ENCODE measurements at regions not wholly inside any gene's neighbourhood (a gene's known extent, or its start where the extent isn't known, plus 50 kb on each side); places are given as distances from the start of the nearest gene placed in this dataset.
"Not testable (repeated sequence)": the region's sequence is repeated elsewhere in the genome, so short reads cannot be mapped to it uniquely, and the experiment has no call there.

DNA sequence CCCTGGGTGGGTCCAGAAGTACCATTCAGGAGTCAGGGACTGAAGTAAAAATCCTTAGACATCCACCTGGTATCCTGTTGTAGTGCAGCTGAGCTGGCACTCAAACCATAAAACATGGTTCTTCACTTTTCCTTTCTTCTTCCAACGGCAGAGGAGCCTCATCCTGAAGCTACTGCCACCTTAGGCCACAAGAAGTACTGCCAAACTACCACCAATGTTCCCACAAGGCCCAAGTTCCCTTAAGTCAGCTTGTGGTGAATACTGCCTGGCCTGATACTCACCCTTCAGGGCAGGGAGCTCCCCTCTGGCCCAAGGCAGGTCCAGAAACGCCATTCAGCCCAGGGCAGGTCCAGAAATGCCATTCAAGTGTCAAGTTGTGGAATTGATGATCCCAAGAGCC, 1053.4 kb upstream of the CITED2 start:
- DNase-seq (ENCODE audit: low read depth) = no peak

DNA sequence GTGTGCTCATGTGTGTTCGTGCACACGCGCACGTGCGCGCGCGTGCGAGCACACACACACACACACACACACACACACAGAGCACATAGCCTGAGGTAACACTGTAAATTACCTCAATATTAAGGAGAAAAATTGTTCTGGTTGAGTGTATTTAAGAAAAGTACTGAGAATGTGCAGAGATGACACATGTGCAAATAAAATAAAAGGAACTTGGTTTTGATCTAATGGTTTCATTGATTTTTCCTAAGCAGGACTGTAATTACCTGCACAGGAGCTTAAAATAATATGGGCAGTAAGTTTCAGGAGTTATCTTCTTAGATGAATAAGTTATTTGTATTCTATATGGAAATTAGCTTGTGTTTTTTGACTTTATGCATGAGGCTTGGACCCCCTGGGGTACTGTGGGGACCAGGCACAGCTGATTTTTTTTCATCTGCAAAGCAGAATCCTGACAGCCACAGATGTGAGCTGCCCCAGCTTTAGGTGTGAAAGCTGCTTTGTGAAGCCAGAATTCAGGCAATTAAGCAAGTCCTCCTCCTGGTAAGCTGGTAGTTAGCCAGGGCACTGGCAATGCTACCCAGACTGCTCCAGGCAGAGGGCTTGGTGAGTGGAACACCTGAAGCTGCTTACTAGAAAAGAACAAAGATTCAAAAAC, 1040.6 kb upstream of the CITED2 start:
- DNase-seq (ENCODE audit: low read depth) = no peak

DNA sequence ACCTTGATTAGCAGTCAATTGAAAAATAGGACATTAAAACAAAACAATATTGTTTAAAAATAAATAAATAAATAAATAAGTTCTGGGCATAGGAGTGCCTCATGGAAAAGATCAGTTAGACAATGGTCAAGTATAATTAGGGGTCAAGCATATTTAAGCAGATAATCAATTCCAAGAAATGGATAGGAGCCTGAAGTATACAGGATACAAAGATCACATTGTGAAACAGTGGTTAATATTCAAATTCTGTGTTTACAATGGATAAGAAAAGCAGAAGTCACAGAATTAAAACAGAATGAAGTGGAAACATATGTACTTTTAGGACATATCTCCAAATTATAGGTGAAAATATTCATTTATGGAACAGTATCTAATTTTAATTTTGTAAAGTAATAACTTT, 1028.6 kb upstream of the CITED2 start:
- no peak for DNase-seq (ENCODE audit: low read depth)

DNA sequence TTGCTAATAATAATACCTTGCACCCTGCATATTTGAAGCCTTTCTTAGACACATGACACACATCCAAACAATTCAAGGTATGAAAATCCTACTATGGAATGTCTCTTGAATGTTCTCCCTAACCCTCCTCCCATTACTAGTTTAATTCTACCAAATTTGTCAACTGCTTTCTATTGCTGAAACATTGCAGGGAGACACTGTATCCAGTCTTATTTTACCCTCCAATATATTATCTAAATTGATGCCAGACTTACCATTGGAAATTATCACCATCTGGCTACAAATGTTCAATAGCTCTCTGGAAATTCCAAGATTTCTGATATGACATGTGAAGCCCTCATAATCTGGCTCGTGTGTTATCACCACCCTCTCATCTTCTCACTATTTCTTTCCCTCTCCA, 1027.3 kb upstream of the CITED2 start:
- peak; percentile 5 for DNase-seq (ENCODE audit: low read depth)

DNA sequence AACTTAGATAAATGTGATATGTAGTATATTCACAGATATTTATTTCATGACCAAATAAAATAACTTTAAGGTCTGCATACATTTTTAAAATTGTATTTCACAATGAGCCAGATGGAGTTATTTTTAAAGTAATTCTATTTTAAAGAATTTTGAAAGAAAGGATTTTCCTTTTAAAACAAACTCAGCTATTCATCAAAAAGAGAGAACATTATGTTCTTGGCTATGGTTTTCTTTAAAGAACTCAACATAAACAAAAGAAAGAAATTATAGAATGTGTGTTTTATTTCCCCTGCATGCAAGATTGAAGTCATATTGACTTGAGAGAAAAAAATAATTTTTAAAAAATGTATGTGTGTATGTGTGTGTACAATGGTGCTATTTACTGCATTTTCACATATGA, 1023.6 kb upstream of the CITED2 start:
- DNase-seq (ENCODE audit: low read depth) = no peak

DNA sequence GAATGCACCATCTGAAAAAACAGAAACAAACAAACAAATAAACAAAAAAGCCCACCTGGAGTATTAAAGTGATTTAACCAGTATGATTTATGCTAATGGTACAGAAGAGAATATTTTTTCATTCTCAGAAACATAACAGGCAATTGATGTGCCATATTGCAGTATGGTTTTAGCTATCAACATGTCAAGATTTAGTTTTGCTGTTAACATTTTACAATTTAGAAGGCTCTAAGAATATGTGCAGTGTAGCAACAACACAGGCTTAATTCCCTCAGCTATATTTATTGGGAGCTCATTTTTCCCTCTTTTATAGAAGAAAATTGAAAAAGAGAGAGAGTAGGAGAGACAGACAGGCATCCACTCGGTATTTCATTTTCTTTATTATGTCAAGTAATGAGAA, 1022.7 kb upstream of the CITED2 start:
- DNase-seq (ENCODE audit: low read depth) = no peak

DNA sequence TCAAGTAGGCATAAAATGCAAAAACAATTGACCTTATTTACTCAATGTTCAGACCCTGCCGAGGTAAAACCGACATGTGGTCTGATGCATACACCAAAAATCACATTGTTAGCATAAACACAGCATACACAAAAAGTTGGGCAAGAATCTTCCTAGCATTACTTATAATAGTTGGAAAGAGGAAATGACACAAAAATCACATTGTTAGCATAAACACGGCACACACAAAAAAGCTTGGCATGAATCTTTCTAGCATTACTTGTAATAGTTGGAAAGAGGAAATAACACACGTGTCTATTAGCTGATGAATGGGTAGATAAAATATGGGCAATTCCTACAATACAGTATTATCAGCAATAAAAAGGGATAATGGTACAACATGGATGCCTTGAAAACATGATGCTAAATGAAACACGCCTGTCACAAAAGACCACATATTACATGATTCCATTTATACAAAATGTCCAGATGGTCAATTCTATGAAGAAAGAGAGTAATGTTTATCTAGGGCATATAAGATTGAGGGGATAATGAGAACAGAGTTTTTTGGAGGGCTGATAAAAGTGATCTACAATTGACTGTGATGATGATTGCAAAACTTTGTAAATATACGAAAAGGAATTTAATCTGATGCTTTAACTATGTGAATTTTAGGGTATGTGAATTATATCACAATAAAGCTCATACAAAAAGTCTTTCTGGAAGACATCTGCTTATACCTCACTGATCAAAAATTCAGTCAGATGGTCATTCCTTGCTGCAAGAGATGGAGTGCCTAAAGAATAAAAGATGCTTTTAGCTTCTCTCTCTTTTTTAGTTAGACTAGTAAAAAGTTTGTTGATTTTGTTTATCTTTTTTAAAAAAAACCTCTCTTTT, 1019.5 kb upstream of the CITED2 start:
- no peak for DNase-seq (ENCODE audit: low read depth)

DNA sequence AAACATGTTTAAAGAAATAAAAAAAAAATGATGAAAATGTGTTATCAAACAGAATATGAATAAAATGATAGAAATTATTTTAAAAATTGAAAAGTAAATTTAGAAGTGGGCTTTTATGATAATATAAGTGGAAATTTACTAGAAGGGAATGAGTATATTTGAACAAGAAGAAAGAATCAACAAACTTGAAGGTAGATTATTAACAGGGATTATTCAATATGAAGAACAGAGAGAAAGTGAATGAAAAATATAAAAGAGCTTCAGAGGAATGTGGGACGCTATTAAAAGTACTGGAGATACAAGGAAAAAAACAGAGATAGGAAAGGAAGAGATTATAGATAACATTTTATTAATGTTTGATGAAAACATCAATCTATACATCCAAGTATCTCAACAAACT, 1014.4 kb upstream of the CITED2 start:
- no peak for DNase-seq (ENCODE audit: low read depth)

DNA sequence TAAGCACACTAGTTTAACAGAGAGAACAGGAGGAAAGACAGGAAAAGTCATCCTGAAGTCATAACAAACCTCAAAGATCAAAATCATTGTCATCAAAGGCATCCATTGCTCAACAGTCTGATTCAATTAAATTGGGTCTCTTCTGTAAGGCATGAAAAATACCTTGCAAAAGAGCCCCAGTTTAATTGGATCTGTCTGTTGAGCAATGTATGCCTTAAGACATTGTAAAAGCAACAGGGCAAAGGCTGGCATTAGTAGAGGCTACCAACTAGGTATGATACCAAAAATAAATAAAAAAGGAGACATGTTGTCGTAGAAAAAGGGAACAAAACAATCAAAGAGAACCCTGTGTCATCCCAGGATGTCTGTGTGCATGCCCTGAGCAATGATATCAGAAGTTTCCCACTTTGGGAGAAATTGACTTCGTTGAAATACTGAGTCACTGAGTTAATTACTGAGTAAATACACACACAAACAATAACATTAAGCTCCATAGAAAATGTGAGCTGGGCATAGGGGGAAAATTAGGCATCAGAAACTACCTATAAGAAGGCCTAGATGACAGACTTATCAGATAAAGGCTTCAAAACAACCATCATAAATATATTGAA, 1013.8 kb upstream of the CITED2 start:
- DNase-seq (ENCODE audit: low read depth) = no peak

DNA sequence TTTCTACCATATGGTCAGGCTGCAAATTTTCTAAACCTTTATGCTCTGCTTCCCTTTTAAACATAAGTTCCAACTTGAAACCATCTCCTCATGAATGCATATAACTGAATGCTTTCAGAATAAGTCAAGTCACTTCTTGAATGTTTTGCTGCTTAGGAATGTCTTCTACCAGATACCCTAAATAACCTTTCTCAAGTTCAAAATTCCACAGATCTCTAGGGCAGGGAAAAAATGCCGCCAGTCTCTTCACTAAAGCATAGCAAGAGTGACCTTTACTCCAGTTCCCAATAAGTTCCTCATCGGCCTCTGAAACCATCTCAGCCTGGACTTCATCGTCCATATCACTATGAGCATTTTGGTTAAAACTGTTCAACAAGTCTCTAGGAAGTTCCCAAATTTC, 1011.2 kb upstream of the CITED2 start:
- no peak for DNase-seq (ENCODE audit: low read depth)

DNA sequence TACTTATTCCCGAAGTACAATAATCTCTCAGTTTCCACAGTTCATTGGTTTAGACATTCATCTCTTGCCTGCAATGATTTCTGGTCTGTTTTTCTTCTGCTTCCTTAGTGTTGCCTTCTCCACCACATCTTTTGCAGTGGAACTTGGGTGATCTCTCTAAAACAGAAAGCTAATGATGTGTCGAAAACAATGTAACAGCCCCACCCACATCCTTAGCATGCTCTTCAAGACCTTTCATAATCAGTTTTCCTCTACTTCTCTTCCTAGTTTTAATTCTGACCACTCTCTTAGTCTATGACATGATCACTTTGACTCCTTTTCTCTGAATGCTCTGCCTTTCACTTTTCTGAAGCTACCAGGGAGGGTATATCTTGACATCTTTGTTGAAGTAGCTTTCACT, 1007.9 kb upstream of the CITED2 start:
- DNase-seq (ENCODE audit: low read depth) = no peak

DNA sequence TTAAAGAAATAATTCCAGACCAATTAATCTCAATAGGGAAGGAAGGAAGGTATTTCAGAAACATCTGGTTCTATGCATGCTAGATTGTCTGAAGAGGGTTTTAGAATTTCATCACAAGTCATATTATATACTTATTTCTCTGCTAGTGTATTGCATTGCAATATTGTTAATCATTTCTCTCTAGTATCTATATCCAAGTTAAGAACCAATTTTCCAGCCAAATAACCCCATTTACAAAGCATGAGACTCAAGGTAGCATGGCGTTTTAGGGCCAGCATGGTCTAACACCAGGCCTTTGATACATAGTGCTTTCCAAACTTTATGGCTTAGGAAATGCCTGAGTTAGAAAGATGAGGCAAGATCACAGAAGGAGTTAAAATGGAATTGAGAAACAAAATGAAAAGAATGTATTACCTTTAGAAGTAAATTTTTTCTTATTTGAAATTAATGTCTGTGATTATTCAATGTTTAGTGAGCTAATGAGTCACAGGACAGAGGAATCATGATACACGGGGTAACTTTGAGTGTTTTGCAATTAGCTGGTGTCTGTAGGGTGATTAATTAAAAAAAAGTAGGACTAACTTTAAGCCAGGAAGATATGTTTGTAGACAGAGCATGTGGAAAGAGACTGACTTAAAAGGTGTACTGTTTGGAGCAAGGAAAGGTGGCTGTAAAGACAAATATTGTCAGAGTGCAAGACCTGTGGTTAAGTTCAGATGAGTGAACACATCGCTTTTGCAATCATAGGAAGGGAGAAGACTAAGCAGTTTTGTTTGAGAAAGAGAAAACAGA, 1006.2 kb upstream of the CITED2 start:
- no peak for DNase-seq (ENCODE audit: low read depth)

DNA sequence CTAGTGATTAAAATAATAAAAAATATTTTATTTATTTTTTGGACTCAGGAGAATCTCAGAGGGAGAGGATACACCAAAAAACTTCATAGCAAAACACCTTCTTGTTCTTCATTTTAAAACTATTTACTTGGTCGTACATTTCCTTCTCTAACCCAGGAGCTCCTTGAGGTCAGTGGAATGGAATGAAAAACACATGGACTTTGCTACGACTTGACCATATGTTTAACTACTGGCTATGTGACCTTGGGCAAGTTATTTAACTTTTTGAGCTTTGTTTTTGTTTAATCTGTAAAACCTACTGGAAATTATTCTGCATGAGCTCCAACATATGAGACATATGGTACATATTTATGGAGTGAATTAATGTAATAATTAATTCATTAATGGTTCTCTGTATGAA, 1005.5 kb upstream of the CITED2 start:
- no peak for DNase-seq (ENCODE audit: low read depth)

DNA sequence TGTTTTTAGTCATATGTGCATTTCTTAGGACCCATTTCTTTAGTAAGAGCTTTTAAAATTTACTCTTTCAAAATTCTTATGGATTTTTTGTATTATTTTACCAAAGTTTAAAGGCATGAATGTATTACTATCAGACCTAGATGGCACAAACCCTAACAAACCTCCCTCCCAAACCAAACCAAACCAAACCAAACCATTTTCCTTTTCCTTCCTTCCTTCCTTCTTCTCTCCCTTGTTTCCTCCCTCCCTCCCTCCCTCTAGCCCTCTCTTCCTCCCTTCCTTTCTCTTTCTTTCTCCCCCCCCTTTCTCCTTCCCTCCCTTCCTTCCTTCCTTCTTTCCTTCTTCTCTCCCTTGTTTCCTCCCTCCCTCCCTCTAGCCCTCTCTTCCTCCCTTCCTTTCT, 1001.8 kb upstream of the CITED2 start:
- DNase-seq (ENCODE audit: low read depth) = no peak

DNA sequence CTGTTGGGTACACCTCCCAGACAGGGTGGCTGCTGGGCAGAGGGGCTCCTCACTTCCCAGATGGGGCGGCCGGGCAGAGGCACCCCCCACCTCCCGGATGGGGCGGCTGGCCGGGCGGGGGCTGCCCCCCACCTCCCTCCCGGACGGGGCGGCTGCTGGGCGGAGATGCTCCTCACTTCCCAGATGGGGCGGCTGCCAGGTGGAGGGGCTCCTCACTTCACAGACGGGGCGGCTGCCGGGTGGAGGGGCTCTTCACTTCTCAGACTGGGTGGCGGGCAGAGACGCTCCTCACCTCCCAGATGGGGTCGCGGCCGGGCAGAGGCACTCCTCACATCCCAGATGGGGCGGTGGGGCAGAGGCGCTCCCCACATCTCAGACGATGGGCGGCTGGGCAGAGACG, 999.3 kb upstream of the CITED2 start:
- not testable (repeated sequence) for DNase-seq (ENCODE audit: low read depth)

DNA sequence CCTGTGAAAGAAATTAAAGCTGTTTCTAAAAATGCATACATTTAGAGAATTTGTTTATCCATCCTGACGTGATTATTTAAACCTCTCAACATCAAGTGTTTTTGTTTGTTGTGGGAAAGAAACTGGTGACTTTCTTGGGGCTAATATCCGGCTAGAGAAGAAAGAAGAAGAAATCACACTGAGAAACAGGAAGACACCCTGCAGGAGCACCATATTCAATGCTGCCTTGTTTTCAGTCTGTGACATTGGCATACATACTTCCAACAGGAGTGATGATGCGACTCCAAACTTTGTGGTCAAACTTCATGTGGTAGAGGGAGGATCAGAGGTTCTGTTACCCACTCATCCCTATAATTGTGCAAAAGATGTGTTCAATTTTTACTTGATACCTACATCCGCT, 997.6 kb upstream of the CITED2 start:
- DNase-seq (ENCODE audit: low read depth) = no peak

DNA sequence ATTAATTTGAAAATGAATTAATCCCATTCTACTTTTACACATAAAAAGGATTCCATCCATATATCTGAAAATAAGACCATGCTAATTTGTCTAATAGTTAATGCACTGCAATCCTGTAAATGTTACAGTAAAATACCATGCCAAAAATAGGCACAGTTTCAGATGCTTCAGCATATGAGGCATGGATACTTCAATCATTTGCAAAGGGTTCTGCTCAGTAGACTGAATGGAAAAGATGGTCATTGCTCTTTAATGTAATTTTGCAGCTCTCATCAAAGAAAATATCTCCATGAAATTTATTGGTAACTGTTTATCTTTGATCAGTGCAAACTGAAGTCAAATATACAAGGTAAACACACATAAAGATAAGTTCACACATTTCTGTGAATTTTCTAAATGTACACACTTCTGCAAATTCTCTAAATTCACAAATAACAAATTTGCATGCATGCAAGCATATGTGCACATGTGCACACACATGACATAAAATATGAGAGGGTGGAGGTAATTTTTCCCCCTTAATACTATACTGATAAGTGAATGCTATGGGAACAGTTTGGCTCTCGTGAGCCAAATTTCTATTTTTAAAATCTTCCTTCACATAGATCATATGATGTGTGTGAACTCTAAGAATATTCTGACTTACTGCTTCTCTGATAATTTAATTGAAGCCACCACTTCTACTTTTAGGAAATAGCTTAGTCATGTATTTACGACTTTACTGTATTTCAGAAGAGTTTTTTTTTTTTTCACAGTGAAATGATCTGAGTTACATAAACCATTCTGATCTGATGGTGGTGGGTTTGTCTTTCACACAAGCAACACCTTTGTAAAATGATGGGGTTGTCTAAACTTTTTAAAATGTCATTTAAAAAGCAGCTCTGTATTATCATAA, 996.8 kb upstream of the CITED2 start:
- DNase-seq (ENCODE audit: low read depth) = no peak

DNA sequence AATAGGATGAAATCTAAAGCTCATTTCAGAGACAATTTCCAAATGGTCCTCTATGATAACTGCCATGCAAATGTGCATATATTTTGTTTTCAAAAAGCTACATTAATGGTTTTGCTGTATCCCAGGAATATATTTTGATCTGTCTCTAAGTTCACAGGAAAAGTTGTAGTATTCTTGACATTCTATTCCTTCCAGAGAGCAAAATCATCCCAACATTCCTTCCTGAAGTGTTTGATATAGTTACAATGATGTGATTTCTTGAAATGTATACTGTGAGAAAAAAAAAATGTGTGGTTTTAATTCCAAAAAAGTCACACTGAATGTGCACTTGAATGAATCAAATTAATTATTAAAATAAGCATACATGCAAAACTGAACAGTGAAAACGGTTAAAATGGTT, 996.0 kb upstream of the CITED2 start:
- no peak for DNase-seq (ENCODE audit: low read depth)

DNA sequence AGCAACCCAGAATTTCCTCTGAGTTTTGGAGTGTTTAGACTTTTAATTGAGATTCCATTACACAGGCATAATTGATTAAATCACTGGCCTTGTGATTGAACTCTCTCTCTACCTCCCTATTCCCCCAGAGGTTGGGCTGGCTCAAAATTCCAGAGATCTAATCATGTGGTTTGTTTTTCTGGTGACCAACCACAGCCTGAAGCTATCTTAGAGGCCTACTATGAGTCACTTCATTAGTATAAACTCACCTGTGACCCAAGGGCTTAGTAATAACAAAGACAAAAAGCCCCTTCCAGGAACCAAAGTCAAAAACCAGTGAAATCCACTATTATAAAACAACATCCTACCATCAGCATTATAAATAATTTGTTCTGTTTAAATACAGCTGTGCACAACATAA, 992.5 kb upstream of the CITED2 start:
- no peak for DNase-seq (ENCODE audit: low read depth)

DNA sequence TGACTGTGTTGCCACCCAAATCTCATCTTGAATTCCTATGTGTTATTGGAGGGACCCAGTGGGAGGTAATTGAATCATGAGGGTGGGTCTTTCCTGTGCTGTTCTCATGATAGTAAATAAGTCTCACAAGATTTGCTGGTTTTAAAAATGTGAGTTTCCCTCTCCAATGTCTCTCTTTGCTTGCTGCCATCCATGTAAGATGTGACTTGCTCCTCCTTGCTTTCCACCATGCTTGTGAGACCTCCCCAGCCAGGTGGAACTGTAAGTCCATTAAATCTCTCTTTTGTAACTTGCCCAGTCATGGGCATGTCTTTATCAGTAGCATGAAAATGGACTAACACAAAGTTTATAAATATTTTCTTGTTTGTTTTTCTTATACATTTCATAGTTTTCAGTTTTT, 990.5 kb upstream of the CITED2 start:
- DNase-seq (ENCODE audit: low read depth) = no peak

DNA sequence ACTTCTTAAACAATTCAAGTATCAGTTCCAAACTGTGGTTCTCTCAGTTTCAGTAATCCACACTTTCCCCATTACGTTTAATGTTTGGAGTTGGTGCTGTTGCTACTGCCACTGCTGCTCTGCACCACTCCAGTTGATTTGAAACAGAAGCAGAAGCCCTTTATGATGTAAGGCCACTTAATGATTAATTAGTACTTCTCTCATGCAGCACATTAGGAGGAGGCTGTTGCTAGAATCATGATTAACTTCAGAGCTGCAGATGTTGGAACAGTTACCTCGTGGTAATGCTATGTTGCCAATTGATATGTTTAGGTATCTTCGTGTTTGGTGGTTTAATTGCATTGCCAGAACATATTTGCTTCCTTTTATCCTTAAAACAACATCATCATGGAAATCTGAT, 986.2 kb upstream of the CITED2 start:
- DNase-seq (ENCODE audit: low read depth) = no peak

Measured in myocyte (in vitro differentiated cells).